ENCODE measurements at regions not wholly inside any gene's neighbourhood (a gene's known extent, or its start where the extent isn't known, plus 50 kb on each side); places are given as distances from the start of the nearest gene placed in this dataset.

DNA sequence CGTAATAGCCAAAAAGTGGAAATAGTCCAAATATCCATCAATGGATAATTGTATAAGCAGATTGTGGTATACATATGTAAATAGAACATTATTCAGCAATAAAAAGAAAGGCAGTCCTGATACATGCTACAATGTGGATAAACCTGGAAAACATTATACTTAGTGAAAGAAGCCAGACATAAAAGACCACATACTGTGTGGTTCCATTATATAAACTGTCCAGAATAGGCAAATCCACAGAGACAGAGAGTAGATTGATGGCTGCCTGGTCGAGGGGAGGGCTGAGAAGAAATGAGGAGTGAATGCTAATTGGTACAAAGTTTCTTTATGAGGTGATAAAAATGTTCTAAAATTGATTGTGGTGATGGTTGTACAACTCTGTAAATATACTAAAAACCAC, 397.4 kb upstream of the RPS6KA3 start:
- DNase-seq (ENCODE audit: low read depth, low spot score), result no peak

DNA sequence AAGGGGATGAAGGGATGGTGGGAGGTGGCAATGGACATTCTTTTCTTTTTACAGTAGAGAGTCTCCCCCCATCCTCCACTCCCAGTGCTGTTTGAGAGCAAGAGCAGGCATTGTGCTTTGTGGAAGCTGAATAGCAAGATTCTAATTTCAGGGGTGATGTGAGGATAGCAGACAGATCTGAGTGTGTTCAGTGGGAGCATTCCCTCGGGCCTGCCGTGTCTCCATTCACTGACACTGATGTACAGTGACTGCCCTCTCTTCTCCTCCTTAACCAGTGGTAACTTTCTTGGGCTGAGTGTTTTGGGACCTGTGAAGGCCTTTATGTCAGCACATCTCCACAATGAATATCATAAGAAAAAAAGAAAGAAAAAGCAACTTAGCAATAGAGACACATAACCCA, 396.6 kb upstream of the RPS6KA3 start:
- no peak for DNase-seq (ENCODE audit: low read depth, low spot score)
- no peak overlapping the region for H3K4me3 ChIP-seq (ENCODE audit: low read length)

More for the DNA sequence above, 397.4 kb upstream of the RPS6KA3 start:
- no peak overlapping the region for H3K4me3 ChIP-seq (ENCODE audit: low read length)

DNA sequence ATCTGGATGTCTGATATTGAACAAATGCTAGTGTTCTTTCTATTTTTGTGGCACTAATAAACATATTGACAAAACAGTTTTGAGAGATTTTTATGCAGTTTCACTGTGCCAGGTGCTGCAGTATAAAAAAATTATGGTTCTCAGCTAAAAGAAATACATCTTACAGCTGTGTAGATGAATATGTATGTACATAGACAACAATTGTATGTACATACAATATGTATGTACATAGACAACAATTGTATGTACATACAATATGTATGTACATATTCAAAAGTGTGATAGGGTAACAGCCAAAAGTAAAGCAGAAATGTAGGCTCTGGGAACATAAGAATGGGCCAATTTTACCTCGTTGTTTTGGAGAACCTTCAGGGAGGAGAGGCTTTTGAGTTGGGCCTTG, 390.0 kb upstream of the RPS6KA3 start:
- H3K4me3 ChIP-seq (ENCODE audit: low read length), result no peak overlapping the region
- no peak for DNase-seq (ENCODE audit: low read depth, low spot score)

DNA sequence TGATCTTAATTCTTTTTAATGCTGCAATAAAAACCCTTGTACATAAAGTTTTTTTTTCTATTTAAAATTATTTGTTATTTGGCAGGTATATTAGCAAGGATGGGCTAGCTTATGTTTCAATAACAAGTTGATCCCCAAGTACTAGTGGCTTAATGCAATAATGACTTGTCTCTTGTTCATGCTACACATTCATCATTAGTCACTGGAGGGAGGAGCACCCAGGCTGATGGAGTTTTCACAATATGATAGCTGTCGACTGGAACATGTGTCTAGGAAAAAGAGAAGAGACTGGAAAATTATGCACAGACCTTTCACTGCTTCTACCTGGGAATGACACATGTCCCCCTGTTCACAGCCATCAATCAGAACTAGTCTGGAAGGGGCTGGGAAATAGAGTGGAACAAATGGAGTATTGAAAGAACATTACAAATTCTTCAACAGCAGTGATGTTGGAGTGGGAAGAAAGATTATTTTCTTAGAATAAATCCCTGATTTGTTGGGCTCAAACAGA, 387.9 kb upstream of the RPS6KA3 start:
- H3K4me3 ChIP-seq (ENCODE audit: low read length), result no peak overlapping the region
- no peak for DNase-seq (ENCODE audit: low read depth, low spot score)

DNA sequence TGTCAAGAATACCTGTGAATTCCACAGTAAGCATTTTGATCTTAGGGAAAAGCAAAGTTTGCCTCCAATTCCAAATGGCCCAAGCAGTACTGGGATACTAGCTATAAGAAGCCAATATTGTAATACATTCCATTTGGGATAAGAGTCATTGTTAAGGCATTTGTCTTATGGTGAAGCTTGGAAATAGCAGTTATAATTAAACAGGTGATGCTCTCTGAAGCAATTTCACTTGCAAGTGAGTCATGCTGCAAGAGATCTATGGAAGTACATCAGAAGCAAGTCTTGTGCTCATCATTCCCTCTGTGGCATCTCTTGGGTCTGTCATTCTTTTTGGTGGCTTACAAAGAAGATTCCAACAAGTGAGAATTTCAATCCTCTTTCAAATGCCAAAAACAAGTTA, 386.4 kb upstream of the RPS6KA3 start:
- H3K4me3 ChIP-seq (ENCODE audit: low read length), result no peak overlapping the region
- DNase-seq (ENCODE audit: low read depth, low spot score), result no peak

DNA sequence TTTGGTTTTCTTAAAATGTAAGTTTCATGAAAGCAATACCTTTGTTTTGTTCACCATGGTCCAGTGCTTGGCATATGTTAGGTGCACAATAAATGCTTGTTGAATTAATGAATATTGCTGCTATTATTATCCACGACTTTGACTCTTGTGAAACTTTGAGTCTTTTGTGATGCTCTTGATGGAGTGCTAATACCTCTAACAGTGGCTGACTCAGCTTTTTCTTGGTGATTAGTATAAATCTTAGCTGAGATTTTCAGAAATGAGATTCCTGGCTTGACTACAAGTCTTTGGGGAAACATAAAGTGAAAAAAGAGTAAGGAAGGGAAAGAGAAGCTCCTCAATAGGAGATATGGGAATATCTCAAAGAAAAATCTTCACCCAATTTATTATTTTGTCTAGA, 375.2 kb upstream of the RPS6KA3 start:
- DNase-seq (ENCODE audit: low read depth, low spot score), result no peak
- H3K4me3 ChIP-seq (ENCODE audit: low read length), result no peak overlapping the region

DNA sequence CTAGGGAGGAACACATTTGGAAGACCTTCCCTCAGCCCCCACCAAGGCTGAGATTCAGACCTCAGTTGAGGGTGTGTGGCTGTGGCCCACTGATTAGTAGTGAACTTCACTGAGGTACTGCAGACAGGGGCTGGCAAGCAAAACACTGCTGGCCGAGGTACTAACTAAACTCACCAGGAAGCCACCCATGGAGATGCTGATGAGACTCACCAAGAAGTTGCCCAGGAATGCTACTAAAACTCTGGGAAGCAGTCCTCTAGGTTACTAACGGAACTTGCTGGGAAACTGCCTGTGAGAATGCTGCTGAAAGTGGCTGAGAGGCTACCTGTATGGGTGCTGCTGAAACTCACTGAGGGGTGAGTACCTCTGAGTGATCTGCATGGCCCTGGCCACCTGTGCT, 372.4 kb upstream of the RPS6KA3 start:
- DNase-seq (ENCODE audit: low read depth, low spot score), result no peak

DNA sequence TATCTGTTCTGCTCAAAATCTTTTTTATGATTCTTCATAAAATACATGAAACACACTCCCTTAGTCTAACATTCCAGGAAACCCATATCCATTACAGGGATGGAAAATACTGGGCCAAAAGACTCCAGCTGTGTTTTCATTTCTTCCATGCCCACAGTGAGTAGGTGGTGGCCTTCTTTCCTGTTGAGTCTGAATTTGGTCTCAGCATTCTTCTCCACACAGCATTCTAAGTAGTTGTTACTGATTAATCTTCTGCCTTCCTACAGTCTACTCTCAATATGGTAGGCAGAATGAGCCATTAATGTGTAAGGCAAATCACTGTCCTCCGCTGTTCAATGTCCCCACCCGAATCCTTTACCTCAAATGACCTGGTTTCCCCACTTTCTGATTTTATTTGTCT, 370.6 kb upstream of the RPS6KA3 start:
- no peak for DNase-seq (ENCODE audit: low read depth, low spot score)

More for the DNA sequence above, 372.4 kb upstream of the RPS6KA3 start:
- no peak overlapping the region for H3K4me3 ChIP-seq (ENCODE audit: low read length)

DNA sequence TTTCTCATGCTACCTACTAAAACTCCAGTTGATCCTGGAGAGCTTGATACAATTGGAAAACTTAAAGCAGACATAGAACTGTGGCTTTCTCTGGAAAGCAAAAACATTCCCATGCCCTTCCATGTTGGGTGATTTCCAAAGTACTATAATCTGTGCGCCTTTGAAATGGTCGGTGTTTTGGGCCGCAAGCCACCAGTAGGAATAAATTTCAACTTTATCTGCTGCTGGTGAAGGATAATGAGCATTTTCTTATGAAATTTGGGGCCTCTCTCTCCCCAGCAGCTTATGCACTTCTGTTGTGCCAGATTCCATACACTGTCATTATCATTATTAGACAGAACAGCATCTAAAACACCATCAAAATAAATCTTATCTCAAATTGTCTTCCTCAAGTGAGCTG, 366.7 kb upstream of the RPS6KA3 start:
- no peak overlapping the region for H3K4me3 ChIP-seq (ENCODE audit: low read length)
- DNase-seq (ENCODE audit: low read depth, low spot score), result no peak

More for the DNA sequence above, 370.6 kb upstream of the RPS6KA3 start:
- H3K4me3 ChIP-seq (ENCODE audit: low read length), result no peak overlapping the region

DNA sequence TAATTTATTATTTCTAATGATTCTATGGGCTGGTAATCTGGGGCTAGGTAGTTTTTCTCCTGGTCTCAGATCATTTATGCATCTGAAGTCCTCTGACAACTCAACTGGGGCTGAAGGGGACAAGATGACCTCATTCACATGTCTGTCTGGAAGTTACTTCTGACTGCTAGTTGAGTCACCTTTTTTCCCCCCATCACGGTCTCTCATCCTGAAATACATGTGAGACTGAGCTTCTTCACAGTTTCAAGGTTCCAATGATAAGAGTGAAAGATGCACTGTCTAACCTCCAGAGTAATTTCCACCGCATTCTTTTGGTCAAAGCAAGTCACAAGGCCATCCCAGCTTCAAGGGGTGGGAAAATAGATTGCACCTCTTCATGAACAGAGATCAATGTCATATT, 356.7 kb upstream of the RPS6KA3 start:
- no peak for DNase-seq (ENCODE audit: low read depth, low spot score)
- H3K4me3 ChIP-seq (ENCODE audit: low read length), result no peak overlapping the region

DNA sequence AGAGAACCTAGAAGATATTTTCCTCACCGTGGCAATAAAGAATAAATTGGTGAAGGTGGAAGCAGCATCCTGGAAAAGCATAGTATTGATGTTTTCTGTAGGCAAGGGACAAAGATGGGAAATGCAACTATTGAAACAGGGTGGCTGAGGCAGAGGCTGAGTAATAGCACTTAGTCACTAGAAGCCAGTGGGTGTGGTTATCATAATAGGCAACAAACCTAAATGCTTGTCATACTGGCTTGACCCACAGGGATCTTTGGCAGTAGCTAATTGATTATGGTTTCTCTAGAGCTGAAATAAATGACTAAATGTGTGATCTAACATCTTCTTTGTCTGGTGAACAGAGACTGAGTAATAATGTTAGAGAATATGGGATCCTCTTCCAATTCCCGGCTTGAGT, 353.6 kb upstream of the RPS6KA3 start:
- no peak overlapping the region for H3K4me3 ChIP-seq (ENCODE audit: low read length)
- no peak for DNase-seq (ENCODE audit: low read depth, low spot score)

DNA sequence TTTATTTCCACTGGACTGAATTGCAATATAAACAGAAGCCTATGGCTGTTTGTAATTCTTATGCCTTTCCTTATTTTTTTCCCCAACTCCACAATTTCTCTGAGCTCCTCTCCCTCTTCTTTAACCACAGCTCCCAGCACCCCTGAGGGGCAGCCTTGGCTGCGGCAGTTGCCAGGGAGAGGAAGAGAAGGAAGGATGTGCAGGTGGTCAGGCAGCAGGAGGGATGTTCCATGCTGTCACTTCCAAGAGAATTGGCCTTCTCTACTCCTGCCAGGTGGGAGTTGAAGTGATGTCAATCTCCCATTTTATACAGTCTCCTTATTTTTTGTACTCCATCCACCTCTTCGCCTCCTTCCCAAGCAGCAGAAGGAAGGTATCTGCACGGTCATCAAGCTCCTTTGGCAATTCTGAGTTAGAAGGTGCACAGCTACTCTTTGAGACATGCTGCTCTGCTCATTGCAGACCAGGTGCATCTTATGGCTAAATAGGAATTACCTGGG, 343.3 kb upstream of the RPS6KA3 start:
- no peak for DNase-seq (ENCODE audit: low read depth, low spot score)
- H3K4me3 ChIP-seq (ENCODE audit: low read length), result no peak overlapping the region

DNA sequence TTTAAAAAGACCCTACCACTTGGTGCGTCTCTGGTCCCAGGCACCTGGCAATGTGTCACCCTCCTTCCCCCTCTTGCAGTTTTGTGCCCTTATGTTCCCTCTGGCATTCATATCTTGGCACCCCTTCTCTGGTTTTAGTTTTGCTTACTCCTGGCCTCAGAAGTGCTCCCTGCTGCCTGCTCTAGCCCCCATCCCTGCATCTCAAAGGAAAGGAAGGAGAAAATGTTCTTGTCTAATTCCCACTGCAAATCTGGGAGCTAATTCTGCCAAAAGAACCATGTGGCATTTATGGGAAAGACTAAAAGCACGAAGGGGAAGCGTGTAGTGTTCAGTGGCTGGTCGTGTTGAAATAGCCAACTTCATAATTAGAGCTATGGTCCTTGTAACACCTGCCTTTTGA, 340.1 kb upstream of the RPS6KA3 start:
- no peak for DNase-seq (ENCODE audit: low read depth, low spot score)
- H3K4me3 ChIP-seq (ENCODE audit: low read length), result no peak overlapping the region

DNA sequence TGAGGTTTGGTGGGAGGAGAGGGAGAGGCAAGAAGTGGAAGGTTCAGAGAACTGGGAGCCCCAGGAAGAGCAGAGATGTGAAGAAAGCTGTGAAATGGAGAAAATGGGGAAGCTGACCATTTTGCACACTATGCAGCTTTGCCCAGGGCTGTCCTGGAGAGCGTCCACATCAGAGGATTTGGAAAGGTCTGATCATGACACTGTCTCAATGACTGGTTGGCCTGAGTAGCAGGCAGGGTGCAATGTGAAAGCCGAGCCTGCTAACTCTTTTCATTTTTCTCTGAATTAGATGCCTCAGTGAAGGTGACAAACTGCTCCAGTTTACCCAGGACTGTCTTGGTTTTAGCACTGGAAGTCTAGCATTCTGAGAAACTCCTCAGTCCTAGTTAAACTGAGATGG, 330.1 kb upstream of the RPS6KA3 start:
- DNase-seq (ENCODE audit: low read depth, low spot score), result no peak

DNA sequence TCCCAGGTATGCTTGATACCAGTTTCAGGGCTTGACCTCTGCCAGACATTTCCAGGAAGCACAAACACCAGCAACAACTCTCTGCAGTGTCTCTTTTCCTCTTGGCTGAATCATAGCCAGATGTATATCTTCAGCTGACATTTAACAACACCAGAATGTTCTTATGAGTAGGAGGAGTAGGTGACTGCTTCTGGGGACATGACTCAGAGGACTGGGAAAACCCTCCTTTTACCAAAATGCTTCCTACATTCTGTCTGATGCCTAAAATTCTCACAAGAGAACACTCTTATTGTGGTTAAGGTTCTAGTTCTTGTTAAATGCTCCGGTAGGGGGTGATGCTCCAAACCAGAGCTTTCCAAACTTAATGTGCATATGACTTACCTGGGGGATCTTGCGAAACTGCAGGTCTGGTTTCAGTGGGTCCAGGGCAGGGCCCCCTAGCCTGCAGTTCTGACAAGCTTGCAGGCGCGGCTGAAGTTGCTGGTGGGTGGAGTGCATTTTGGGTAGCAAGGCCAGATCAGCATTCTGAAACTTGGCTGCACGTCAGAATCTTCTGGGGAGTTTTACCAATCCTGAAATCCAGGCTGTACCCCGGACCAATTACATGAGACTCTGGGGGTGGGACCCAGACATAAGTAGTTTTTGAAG, 329.3 kb upstream of the RPS6KA3 start:
- DNase-seq (ENCODE audit: low read depth, low spot score), result no peak
- no peak overlapping the region for H3K4me3 ChIP-seq (ENCODE audit: low read length)

More for the DNA sequence above, 330.1 kb upstream of the RPS6KA3 start:
- H3K4me3 ChIP-seq (ENCODE audit: low read length), result no peak overlapping the region

DNA sequence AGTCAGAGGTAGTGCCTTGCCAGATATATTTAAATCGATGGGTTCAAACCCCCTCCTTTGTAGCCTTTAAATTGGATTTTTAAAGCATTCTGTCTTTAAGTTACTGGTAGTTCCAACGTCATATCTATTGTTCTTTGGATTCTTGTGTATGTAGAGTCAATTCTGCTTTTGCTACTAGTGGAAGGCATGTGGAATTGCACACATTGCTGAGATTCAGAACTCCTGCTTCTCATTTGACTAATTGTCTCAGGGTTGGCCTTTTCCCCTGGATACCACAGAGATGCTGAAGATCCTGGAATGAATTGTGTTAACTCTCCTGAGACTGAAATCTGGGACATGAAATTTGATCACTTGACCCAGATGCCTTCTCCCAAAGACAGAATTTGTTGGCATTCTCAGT, 328.3 kb upstream of the RPS6KA3 start:
- no peak overlapping the region for H3K4me3 ChIP-seq (ENCODE audit: low read length)
- DNase-seq (ENCODE audit: low read depth, low spot score), result no peak

DNA sequence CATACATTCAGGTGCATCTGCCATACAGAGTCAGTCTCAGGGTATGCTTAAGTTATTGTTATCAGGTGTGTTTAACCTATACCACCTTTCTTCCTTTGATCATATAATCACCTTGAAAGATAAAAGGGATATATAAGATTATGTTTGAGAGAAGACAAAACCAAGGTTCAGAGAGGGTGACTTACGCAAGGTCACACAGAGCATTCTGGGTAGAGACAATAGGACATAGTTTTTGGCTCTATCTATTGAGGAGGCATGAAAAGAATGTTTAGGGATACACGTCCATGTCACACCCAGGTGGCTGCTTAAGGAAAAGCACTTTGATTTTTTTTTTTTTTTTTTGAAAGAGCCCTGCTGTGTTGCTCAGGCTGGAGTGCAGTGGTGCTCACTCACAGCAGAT, 327.1 kb upstream of the RPS6KA3 start:
- H3K4me3 ChIP-seq (ENCODE audit: low read length), result no peak overlapping the region
- DNase-seq (ENCODE audit: low read depth, low spot score), result no peak

DNA sequence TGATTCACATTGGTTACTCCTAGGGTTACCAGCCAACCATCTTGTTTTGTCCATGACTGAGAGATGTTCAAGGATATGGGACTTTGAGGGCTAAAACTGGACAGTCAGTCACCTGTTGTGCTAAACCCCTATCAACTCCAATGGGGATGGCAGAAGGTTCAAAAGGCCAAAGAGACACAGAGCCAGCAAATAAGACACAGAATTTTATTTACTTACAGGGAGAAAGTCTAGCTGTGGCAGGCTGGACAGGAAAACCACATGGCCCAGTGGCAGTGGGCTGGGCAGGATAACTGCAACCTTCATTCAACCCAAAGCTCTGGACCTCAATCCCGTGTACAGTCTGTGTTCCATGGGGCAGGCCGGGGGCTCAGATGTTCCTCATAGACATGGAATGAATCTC, 326.7 kb upstream of the RPS6KA3 start:
- H3K4me3 ChIP-seq (ENCODE audit: low read length), result no peak overlapping the region
- DNase-seq (ENCODE audit: low read depth, low spot score), result no peak

DNA sequence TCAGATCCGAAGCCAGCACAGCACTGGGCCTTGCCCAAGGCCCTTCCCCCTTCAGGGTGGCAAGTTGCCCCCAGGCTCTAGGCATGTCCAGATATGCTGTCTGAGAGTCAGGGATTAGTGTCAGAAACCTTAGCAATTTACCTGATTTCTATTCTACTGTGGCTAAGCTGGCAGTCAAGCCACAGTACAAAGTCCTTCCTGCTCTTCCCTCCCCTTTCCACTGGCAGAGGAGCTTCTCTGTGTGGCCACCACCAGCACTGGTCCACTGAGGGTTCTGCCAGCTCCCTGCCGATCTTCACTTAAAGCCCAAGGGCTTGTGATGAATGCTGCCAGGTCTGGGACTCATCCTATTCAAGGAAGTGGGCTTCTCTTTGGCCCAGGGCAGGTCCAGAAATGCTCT, 324.5 kb upstream of the RPS6KA3 start:
- H3K4me3 ChIP-seq (ENCODE audit: low read length), result no peak overlapping the region
- no peak for DNase-seq (ENCODE audit: low read depth, low spot score)

DNA sequence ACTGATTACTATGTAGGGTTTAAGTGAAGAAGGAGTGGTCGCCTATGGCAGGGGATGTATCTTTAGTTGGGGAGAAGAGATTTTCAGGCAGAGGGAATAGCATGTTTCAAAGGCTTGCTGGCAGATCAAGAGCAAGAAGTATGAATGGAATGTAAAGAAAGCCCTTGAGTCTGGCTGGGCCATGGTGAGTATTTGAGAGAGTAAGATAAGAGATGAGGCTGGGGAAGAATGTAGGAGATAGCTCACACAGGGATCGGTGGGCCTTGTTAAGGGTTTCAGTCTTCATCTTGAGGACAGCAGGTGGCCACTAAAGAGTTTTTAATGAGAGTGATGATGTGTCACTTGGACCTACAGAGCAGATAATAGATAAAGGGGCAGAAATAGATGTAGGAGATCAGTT, 319.1 kb upstream of the RPS6KA3 start:
- DNase-seq (ENCODE audit: low read depth, low spot score), result no peak
- H3K4me3 ChIP-seq (ENCODE audit: low read length), result no peak overlapping the region

DNA sequence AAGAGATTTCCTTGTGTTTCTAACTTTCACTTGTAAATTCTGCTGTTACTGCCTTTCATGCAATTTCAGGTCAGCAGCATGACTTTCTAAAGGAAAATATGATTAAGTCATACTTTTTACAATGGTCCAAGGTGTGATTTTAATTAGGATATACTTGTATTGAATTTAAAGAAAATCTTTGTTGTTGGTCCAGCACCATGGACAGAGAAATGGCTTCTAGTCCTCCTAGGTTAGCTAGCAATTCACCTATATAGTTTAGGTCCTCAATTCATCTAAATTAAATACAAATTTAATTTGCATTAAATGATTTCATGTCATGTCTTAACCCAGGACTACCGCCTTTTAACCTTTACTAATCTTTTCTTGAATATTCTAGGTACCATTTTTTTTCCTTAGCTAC, 304.9 kb upstream of the RPS6KA3 start:
- DNase-seq (ENCODE audit: low read depth, low spot score), result no peak
- no peak overlapping the region for H3K4me3 ChIP-seq (ENCODE audit: low read length)
